ENCODE measurements at regions not wholly inside any gene's neighbourhood (a gene's known extent, or its start where the extent isn't known, plus 50 kb on each side); places are given as distances from the start of the nearest gene placed in this dataset.

DNA sequence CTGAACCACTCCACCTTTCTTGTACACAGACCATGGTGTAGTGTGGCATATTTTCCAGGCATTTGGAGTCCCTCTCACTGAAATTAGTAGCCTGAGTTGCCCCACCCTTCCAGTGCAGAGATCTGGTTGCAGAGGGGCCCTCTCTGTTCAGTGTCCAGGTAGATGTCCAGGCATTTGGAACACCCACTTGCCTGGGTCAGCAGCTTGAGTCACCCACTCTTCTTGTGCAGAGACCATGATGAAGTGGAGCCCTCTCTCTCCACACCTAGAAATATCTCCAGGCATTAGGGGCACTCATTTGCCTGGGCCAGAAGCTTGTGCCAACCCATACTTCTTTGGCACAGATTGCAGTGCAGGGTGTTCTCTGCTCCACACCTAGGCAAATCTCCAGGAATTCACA lies 2733.3 kb downstream of the PCDH7 start:
- TF ChIP-seq POLR2AphosphoS5 (IDR thresholded peaks at IDR 0.05) (no peak), POLR2A (IDR thresholded peaks at IDR 0.05) (no peak), EP300 (IDR thresholded peaks at IDR 0.05) (no peak)
- TF ChIP-seq, protein P1, sequence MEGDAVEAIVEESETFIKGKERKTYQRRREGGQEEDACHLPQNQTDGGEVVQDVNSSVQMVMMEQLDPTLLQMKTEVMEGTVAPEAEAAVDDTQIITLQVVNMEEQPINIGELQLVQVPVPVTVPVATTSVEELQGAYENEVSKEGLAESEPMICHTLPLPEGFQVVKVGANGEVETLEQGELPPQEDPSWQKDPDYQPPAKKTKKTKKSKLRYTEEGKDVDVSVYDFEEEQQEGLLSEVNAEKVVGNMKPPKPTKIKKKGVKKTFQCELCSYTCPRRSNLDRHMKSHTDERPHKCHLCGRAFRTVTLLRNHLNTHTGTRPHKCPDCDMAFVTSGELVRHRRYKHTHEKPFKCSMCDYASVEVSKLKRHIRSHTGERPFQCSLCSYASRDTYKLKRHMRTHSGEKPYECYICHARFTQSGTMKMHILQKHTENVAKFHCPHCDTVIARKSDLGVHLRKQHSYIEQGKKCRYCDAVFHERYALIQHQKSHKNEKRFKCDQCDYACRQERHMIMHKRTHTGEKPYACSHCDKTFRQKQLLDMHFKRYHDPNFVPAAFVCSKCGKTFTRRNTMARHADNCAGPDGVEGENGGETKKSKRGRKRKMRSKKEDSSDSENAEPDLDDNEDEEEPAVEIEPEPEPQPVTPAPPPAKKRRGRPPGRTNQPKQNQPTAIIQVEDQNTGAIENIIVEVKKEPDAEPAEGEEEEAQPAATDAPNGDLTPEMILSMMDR (IDR thresholded peaks at IDR 0.05) = no peak

Data from stomach (tissue), 4 donors.